ENCODE measurements at regions not wholly inside any gene's neighbourhood (a gene's known extent, or its start where the extent isn't known, plus 50 kb on each side); places are given as distances from the start of the nearest gene placed in this dataset.
"Not testable (repeated sequence)": the region's sequence is repeated elsewhere in the genome, so short reads cannot be mapped to it uniquely, and the experiment has no call there.

GRCh38 chr1:117695796-117696490 is 90.1 kb downstream of the TENT5C start:
- Mint-ChIP-seq H3K4me3 (no peak overlapping the region), H3K27me3 (ENCODE audit: low read depth) (peaks cover 13% of the 10 kb centered on the region), H3K9me3 (no peaks in the 10 kb centered on the region), H3K36me3 (ENCODE audit: insufficient read depth) (no peaks in the 10 kb centered on the region), H3K4me1 (ENCODE audit: low read depth) (no peaks in the 10 kb centered on the region)
- ATAC-seq (no peak), DNase-seq (no peak)

GRCh38 chr1:117696561-117696960 is 90.7 kb downstream of the TENT5C start:
- Mint-ChIP-seq H3K4me3 (no peak overlapping the region), H3K36me3 (ENCODE audit: insufficient read depth) (no peaks in the 10 kb centered on the region), H3K27me3 (ENCODE audit: low read depth) (peaks cover 13% of the 10 kb centered on the region), H3K9me3 (no peaks in the 10 kb centered on the region), H3K4me1 (ENCODE audit: low read depth) (no peaks in the 10 kb centered on the region)
- DNase-seq, result no peak
- no peak for ATAC-seq

- no peaks in the 10 kb centered on the region for H3K9me3 Mint-ChIP-seq
- no peaks in the 10 kb centered on the region for H3K4me1 Mint-ChIP-seq (ENCODE audit: low read depth)
- H3K27me3 Mint-ChIP-seq (ENCODE audit: low read depth), result peaks cover 13% of the 10 kb centered on the region
- ATAC-seq (no peak), DNase-seq (no peak)
- H3K4me3 Mint-ChIP-seq, result no peak overlapping the region
- H3K36me3 Mint-ChIP-seq (ENCODE audit: insufficient read depth), result no peaks in the 10 kb centered on the region
These were observed 91.5 kb downstream of the TENT5C start for GRCh38 chr1:117697220-117697781.

GRCh38 chr1:117698398-117699160 is 92.7 kb downstream of the TENT5C start:
- Mint-ChIP-seq H3K36me3 (ENCODE audit: insufficient read depth) (no peaks in the 10 kb centered on the region), H3K9me3 (no peaks in the 10 kb centered on the region), H3K27me3 (ENCODE audit: low read depth) (peaks cover 12% of the 10 kb centered on the region), H3K4me1 (ENCODE audit: low read depth) (no peaks in the 10 kb centered on the region), H3K4me3 (no peak overlapping the region)
- DNase-seq (no peak), ATAC-seq (no peak)

- Mint-ChIP-seq H3K36me3 (ENCODE audit: insufficient read depth) (no peaks in the 10 kb centered on the region), H3K4me1 (ENCODE audit: low read depth) (no peaks in the 10 kb centered on the region), H3K27me3 (ENCODE audit: low read depth) (peaks cover 9% of the 10 kb centered on the region), H3K4me3 (no peak overlapping the region), H3K9me3 (no peaks in the 10 kb centered on the region)
- ATAC-seq (no peak), DNase-seq (no peak)
These were observed 94.1 kb downstream of the TENT5C start for GRCh38 chr1:117699953-117700352.

- no peak overlapping the region for H3K4me3 Mint-ChIP-seq
- H3K4me1 Mint-ChIP-seq (ENCODE audit: low read depth), result no peaks in the 10 kb centered on the region
- H3K9me3 Mint-ChIP-seq, result peaks cover 5% of the 10 kb centered on the region
- DNase-seq (no peak), ATAC-seq (no peak)
- no peaks in the 10 kb centered on the region for H3K36me3 Mint-ChIP-seq (ENCODE audit: insufficient read depth)
- H3K27me3 Mint-ChIP-seq (ENCODE audit: low read depth), result peaks cover 17% of the 10 kb centered on the region
These were observed 96.8 kb downstream of the TENT5C start for GRCh38 chr1:117702654-117703053.

GRCh38 chr1:117707371-117707770 is 101.5 kb downstream of the TENT5C start:
- Mint-ChIP-seq H3K4me3 (no peak overlapping the region), H3K36me3 (ENCODE audit: insufficient read depth) (no peaks in the 10 kb centered on the region), H3K9me3 (peaks cover 5% of the 10 kb centered on the region), H3K27me3 (ENCODE audit: low read depth) (peaks cover 13% of the 10 kb centered on the region), H3K4me1 (ENCODE audit: low read depth) (no peaks in the 10 kb centered on the region)
- no peak for ATAC-seq
- DNase-seq, result no peak

- ATAC-seq (no peak), DNase-seq (no peak)
- H3K36me3 Mint-ChIP-seq (ENCODE audit: insufficient read depth), result no peaks in the 10 kb centered on the region
- H3K27me3 Mint-ChIP-seq (ENCODE audit: low read depth), result peaks cover 13% of the 10 kb centered on the region
- no peaks in the 10 kb centered on the region for H3K4me1 Mint-ChIP-seq (ENCODE audit: low read depth)
- H3K9me3 Mint-ChIP-seq, result peaks cover 5% of the 10 kb centered on the region
- H3K4me3 Mint-ChIP-seq, result no peak overlapping the region
These were observed 102.7 kb downstream of the TENT5C start for GRCh38 chr1:117708323-117709248.

- H3K4me1 Mint-ChIP-seq (ENCODE audit: low read depth), result no peaks in the 10 kb centered on the region
- no peaks in the 10 kb centered on the region for H3K36me3 Mint-ChIP-seq (ENCODE audit: insufficient read depth)
- ATAC-seq (no peak), DNase-seq (no peak)
- no peak overlapping the region for H3K4me3 Mint-ChIP-seq
- H3K27me3 Mint-ChIP-seq (ENCODE audit: low read depth), result peaks cover 13% of the 10 kb centered on the region
- H3K9me3 Mint-ChIP-seq, result peaks cover 5% of the 10 kb centered on the region
These were observed 103.4 kb downstream of the TENT5C start for GRCh38 chr1:117709249-117709691.

GRCh38 chr1:117710710-117711109 is 104.9 kb downstream of the TENT5C start:
- ATAC-seq (no peak), DNase-seq (no peak)
- Mint-ChIP-seq H3K27me3 (ENCODE audit: low read depth) (peaks cover 13% of the 10 kb centered on the region), H3K4me3 (no peak overlapping the region), H3K9me3 (peaks cover 9% of the 10 kb centered on the region), H3K36me3 (ENCODE audit: insufficient read depth) (no peaks in the 10 kb centered on the region), H3K4me1 (ENCODE audit: low read depth) (no peaks in the 10 kb centered on the region)

- H3K9me3 Mint-ChIP-seq, result peaks cover 20% of the 10 kb centered on the region
- peaks cover 6% of the 10 kb centered on the region for H3K36me3 Mint-ChIP-seq (ENCODE audit: insufficient read depth)
- no peaks in the 10 kb centered on the region for H3K27me3 Mint-ChIP-seq (ENCODE audit: low read depth)
- H3K4me1 Mint-ChIP-seq (ENCODE audit: low read depth), result no peaks in the 10 kb centered on the region
- no peak overlapping the region for H3K4me3 Mint-ChIP-seq
- DNase-seq, result no peak
- no peak for ATAC-seq
These were observed 106.8 kb downstream of the TENT5C start for GRCh38 chr1:117712621-117713020.

GRCh38 chr1:117714546-117714945 is 108.7 kb downstream of the TENT5C start:
- DNase-seq, result no peak
- Mint-ChIP-seq H3K9me3 (peaks cover 26% of the 10 kb centered on the region), H3K4me3 (no peak overlapping the region), H3K27me3 (ENCODE audit: low read depth) (peaks cover 4% of the 10 kb centered on the region), H3K4me1 (ENCODE audit: low read depth) (peaks cover 8% of the 10 kb centered on the region), H3K36me3 (ENCODE audit: insufficient read depth) (peaks cover 6% of the 10 kb centered on the region)
- ATAC-seq, result no peak

- H3K36me3 Mint-ChIP-seq (ENCODE audit: insufficient read depth); H3K4me3 Mint-ChIP-seq; DNase-seq; H3K4me1 Mint-ChIP-seq (ENCODE audit: low read depth); H3K27me3 Mint-ChIP-seq (ENCODE audit: low read depth); ATAC-seq: not testable (repeated sequence)
- H3K9me3 Mint-ChIP-seq, result peaks cover 30% of the 10 kb centered on the region
These were observed 110.2 kb downstream of the TENT5C start for GRCh38 chr1:117716030-117716429.

- H3K4me3 Mint-ChIP-seq; H3K4me1 Mint-ChIP-seq (ENCODE audit: low read depth): not testable (repeated sequence)
These were observed 112.1 kb downstream of the TENT5C start for GRCh38 chr1:117717980-117718379.

More at GRCh38 chr1:117717980-117718379, 112.1 kb downstream of the TENT5C start:
- ATAC-seq; DNase-seq; H3K36me3 Mint-ChIP-seq (ENCODE audit: insufficient read depth): not testable (repeated sequence)
- Mint-ChIP-seq H3K9me3 (peaks cover 35% of the 10 kb centered on the region), H3K27me3 (ENCODE audit: low read depth) (peaks cover 11% of the 10 kb centered on the region)
